Type B pancreatic cell (in vitro differentiated cells): ENCODE measurements at regions not wholly inside any gene's neighbourhood (a gene's known extent, or its start where the extent isn't known, plus 50 kb on each side); places are given as distances from the start of the nearest gene placed in this dataset.

Experiments used
- DNase-seq: peaks from one replicate; pipeline ENCODE4 v3.0.0; 2021; ENCODE audit warnings: mixed read lengths; ENCODE audit not compliant: unreplicated experiment; ENCODE audit errors: extremely low spot score
- H3K27ac Mint-ChIP-seq: 2 replicates; pipeline ENCODE4 v1.8.0; 2021; ENCODE audit warnings: mild to moderate bottlenecking, mixed read lengths
- H3K27me3 Mint-ChIP-seq: 2 replicates; pipeline ENCODE4 v1.8.0; 2021; ENCODE audit warnings: mixed read lengths
- H3K36me3 Mint-ChIP-seq: 2 replicates; pipeline ENCODE4 v1.8.0; 2021; ENCODE audit warnings: mixed read lengths
- H3K4me1 Mint-ChIP-seq: one replicate; pipeline ENCODE4 v1.8.0; 2021; ENCODE audit warnings: mixed read lengths; ENCODE audit not compliant: unreplicated experiment
- H3K4me3 Mint-ChIP-seq: 2 replicates; pipeline ENCODE4 v1.8.0; 2021; ENCODE audit warnings: mild to moderate bottlenecking, mixed read lengths
- H3K9me3 Mint-ChIP-seq: 2 replicates; pipeline ENCODE4 v1.8.0; 2021; ENCODE audit warnings: mixed read lengths
- TF ChIP-seq, protein P1 (sequence below): fragments of 200-600 bp; sonication (generic); conservative IDR thresholded peaks from 2 replicates; pipeline ENCODE4 v1.5.0; 2021; ENCODE audit warnings: antibody characterized with exemption, mild to moderate bottlenecking

DNA sequence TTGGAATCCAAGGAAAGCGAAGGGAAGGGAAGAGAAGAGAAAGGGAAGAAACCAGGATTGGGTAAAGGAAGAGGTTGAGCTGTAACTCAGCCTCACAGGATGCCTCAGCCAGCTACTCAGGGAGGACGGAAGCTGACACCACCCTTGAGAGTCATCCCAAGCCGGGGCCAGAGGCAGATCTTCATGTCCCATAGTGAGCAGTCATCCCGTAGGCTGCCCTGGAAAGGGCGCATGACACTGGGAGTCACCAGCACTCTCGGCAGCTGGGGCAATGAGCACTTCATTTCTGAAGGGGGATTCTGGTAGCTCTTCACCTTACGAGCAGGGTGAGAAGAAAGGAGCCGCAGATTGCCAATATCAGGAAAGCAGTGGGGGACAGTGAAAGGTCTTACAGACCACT lies 60.1 kb upstream of the PCSK6 start:
- H3K4me3 Mint-ChIP-seq = no peak overlapping the region
- DNase-seq = no peak
- TF ChIP-seq, protein P1, sequence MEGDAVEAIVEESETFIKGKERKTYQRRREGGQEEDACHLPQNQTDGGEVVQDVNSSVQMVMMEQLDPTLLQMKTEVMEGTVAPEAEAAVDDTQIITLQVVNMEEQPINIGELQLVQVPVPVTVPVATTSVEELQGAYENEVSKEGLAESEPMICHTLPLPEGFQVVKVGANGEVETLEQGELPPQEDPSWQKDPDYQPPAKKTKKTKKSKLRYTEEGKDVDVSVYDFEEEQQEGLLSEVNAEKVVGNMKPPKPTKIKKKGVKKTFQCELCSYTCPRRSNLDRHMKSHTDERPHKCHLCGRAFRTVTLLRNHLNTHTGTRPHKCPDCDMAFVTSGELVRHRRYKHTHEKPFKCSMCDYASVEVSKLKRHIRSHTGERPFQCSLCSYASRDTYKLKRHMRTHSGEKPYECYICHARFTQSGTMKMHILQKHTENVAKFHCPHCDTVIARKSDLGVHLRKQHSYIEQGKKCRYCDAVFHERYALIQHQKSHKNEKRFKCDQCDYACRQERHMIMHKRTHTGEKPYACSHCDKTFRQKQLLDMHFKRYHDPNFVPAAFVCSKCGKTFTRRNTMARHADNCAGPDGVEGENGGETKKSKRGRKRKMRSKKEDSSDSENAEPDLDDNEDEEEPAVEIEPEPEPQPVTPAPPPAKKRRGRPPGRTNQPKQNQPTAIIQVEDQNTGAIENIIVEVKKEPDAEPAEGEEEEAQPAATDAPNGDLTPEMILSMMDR = no peak
- no peaks in the 10 kb centered on the region for H3K4me1 Mint-ChIP-seq
- peaks cover 26% of the 10 kb centered on the region for H3K27me3 Mint-ChIP-seq
- H3K36me3 Mint-ChIP-seq = no peaks in the 10 kb centered on the region
- H3K9me3 Mint-ChIP-seq = no peaks in the 10 kb centered on the region
- H3K27ac Mint-ChIP-seq = no peak overlapping the region

DNA sequence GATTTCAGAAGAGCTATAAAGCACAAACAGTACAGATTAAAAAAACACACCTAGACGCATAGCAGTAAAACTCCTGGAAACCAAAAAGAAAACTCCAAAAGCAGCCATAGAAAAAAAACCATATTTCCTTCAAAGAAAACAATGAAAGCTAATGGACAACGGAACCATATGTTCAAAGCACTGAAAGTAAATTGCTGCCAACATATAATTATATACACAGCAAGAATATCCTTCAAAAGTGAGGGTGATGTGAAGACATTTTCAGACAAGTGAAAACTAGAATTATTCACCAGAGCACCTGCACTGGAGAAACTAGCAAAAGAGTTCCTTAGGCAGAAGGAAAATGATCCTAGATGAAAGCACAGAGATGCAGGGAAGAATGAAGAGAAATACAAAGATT lies 58.2 kb upstream of the PCSK6 start:
- no peak overlapping the region for H3K4me3 Mint-ChIP-seq
- H3K27me3 Mint-ChIP-seq = peaks cover 26% of the 10 kb centered on the region
- no peaks in the 10 kb centered on the region for H3K9me3 Mint-ChIP-seq
- TF ChIP-seq, protein P1 = no peak
- DNase-seq = no peak
- H3K27ac Mint-ChIP-seq = no peak overlapping the region
- H3K4me1 Mint-ChIP-seq = no peaks in the 10 kb centered on the region
- no peaks in the 10 kb centered on the region for H3K36me3 Mint-ChIP-seq

- no peak overlapping the region for H3K4me3 Mint-ChIP-seq
- DNase-seq = no peak
- H3K27ac Mint-ChIP-seq = no peak overlapping the region
- no peaks in the 10 kb centered on the region for H3K4me1 Mint-ChIP-seq
- TF ChIP-seq, protein P1 = no peak
- H3K27me3 Mint-ChIP-seq = peaks cover 21% of the 10 kb centered on the region
- H3K9me3 Mint-ChIP-seq = no peaks in the 10 kb centered on the region
- no peaks in the 10 kb centered on the region for H3K36me3 Mint-ChIP-seq
Observed at GRCh38 chr15:101545548-101546505, 56.3 kb upstream of the PCSK6 start.

DNA sequence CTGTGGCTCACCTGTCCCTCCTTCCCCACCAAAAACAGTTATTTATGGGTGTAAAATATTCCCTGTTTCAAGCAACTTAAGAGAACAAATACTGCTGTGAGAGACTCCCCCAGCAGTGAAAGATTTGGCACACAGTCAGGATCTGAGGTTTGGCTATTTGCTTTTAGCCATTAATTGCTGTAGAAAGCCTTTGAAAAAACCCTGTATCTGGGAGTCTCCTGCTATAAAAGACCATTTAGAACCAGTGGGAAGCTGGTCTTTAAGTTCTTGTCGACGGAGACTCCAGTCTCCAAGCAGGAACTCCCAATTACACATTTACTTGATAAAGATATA lies 55.1 kb upstream of the PCSK6 start:
- TF ChIP-seq, protein P1 = no peak
- Mint-ChIP-seq H3K36me3 (no peaks in the 10 kb centered on the region), H3K27me3 (peaks cover 16% of the 10 kb centered on the region), H3K27ac (no peak overlapping the region), H3K9me3 (no peaks in the 10 kb centered on the region), H3K4me3 (no peak overlapping the region), H3K4me1 (no peaks in the 10 kb centered on the region)
- no peak for DNase-seq

DNA sequence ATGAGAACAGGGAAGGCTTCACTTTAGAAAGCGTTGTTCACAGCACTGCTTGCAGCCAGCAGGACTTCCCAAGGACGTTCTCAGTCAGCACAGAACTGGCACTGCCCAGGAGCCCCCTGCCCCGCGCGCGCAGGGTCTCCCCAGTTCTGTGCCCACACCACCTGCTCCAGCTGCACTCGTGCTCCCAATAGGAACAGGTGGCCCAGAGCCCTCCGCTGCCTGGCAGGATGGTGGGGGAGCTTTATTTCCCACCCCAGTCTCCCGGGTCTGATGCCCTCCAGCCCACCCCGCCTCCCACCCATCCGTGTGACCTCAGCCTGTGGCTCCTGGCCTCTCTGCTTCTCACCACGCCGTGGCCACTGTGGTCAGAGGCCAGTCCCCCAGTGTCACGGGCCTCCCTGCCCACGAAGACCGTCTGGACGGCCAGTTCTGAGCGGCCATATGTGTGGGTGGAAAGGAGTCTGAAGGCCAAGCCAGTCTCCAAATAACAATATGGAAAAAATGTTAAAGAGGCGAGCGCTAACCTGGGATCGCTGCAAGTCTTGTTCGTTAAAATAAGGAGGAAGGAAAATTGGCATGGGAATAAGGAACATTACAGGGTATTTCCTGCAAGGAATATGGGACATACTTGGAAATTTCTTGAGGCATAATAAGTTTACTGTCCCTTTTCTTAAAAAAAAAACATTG lies 54.6 kb upstream of the PCSK6 start:
- peaks cover 11% of the 10 kb centered on the region for H3K27me3 Mint-ChIP-seq

More for the DNA sequence above, 54.6 kb upstream of the PCSK6 start:
- no peaks in the 10 kb centered on the region for H3K4me1 Mint-ChIP-seq
- H3K27ac Mint-ChIP-seq = no peak overlapping the region
- TF ChIP-seq, protein P1 = no peak
- no peak for DNase-seq
- no peaks in the 10 kb centered on the region for H3K36me3 Mint-ChIP-seq
- H3K4me3 Mint-ChIP-seq = no peak overlapping the region
- no peaks in the 10 kb centered on the region for H3K9me3 Mint-ChIP-seq
